Endothelial cell of umbilical vein (primary cell): ENCODE measurements at regions not wholly inside any gene's neighbourhood (a gene's known extent, or its start where the extent isn't known, plus 50 kb on each side); places are given as distances from the start of the nearest gene placed in this dataset.

Source experiments
- BruUV-seq: library from RNA; stranded (reverse); fragments of 400-500 nt; replicated peaks from 2 replicates; lab custom pipeline; 2021; lab: Mats Ljungman, UMichigan
- CTCF ChIA-PET: fragments of 300-600, 350-600 bp; sonication (Branson Sonifier 250); formaldehyde crosslinking; loops from one replicate; lab custom pipeline; 2021; ENCODE audit warnings: antibody characterized with exemption, inconsistent platforms; lab: Charles Lee
- POLR2A ChIA-PET: fragments of 300-600, 350-600 bp; sonication (Branson Sonifier 250); formaldehyde crosslinking; loops from one replicate; lab custom pipeline; 2021; ENCODE audit warnings: antibody characterized with exemption, inconsistent platforms; lab: Charles Lee
- DNase-seq: peaks from one replicate; pipeline ENCODE4 v3.0.0-alpha.2; 2011; ENCODE audit warnings: low read depth, low spot score
- FAIRE-seq: peaks from 2 replicates; lab custom pipeline; 2011; peaks lifted over from hg19 to GRCh38; lab: Jason Lieb, UNC
- H2AFZ ChIP-seq: 2 replicates; pipeline ENCODE4 v1.6.0; 2012; ENCODE audit warnings: low read depth, low read length, control low read depth, inconsistent platforms
- H3K27ac ChIP-seq: 2 replicates; pipeline ENCODE4 v1.5.1; 2011; ENCODE audit warnings: low read depth, mild to moderate bottlenecking, control low read depth, low read length, moderate library complexity; ENCODE audit not compliant: insufficient read depth
- H3K27me3 ChIP-seq, 2 experiments: 2 replicates each; pipeline versions ENCODE4 v1.6.0 to v1.6.1; 2011; ENCODE audit warnings: low read length in 2 of 2, mixed read lengths in 1 of 2; ENCODE audit not compliant: control insufficient read depth in 2 of 2, insufficient read depth in 2 of 2
- H3K36me3 ChIP-seq, 2 experiments: 2 replicates in 1 of 2; 3 replicates in 1 of 2; pipeline ENCODE4 v1.5.1; 2011; ENCODE audit warnings: low read length in 2 of 2, mild to moderate bottlenecking in 1 of 2, moderate library complexity in 1 of 2; ENCODE audit not compliant: control insufficient read depth in 2 of 2, insufficient read depth in 2 of 2; ENCODE audit errors: extremely low read depth in 1 of 2
- H3K4me1 ChIP-seq: 3 replicates; pipeline ENCODE4 v1.5.1; 2011; ENCODE audit warnings: mild to moderate bottlenecking, low read length; ENCODE audit not compliant: control insufficient read depth, insufficient read depth; ENCODE audit errors: extremely low read depth
- H3K4me2 ChIP-seq: 2 replicates; pipeline ENCODE4 v1.6.1; 2011; ENCODE audit warnings: low read length, control low read depth, mixed read lengths; ENCODE audit not compliant: insufficient read depth
- H3K4me3 ChIP-seq, 3 experiments: fragments of 200-600 bp in 1 of 3; sonication (generic), shearing (Covaris generic) in 1 of 3; replicated peaks in 1 of 3; 2 replicates each; pipeline ENCODE4 v1.5.1; 2011 to 2016; ENCODE audit warnings: control low read depth in 3 of 3, low read length in 3 of 3, mild to moderate bottlenecking in 2 of 3, inconsistent platforms in 1 of 3, low read depth in 1 of 3, moderate library complexity in 1 of 3; ENCODE audit not compliant: insufficient read depth in 1 of 3
- H3K79me2 ChIP-seq: 2 replicates; pipeline ENCODE4 v1.6.0; 2012; ENCODE audit warnings: low read length, inconsistent platforms; ENCODE audit not compliant: control insufficient read depth, insufficient read depth
- H3K9ac ChIP-seq: replicated peaks from 2 replicates; pipeline ENCODE3; 2011; ENCODE audit warnings: low read length, control low read depth; ENCODE audit not compliant: insufficient read depth; ENCODE audit errors: extremely low read depth
- H3K9me1 ChIP-seq: replicated peaks from 3 replicates; pipeline ENCODE4 v1.6.0; 2011; ENCODE audit warnings: mild to moderate bottlenecking, low read length; ENCODE audit not compliant: control insufficient read depth, insufficient read depth; ENCODE audit errors: extremely low read depth
- H3K9me3 ChIP-seq: replicated peaks from 2 replicates; pipeline ENCODE4 v1.5.1; 2012; ENCODE audit warnings: low read length, inconsistent platforms; ENCODE audit not compliant: control insufficient read depth, insufficient read depth
- H4K20me1 ChIP-seq: replicated peaks from 2 replicates; pipeline ENCODE3; 2011; ENCODE audit warnings: mild to moderate bottlenecking, low read length; ENCODE audit not compliant: control insufficient read depth, insufficient read depth; ENCODE audit errors: extremely low read depth
- CTCF ChIP-seq, 2 donors: IDR thresholded peaks; 1 replicate in 1 of 2; 2 replicates in 1 of 2; pipeline ENCODE4 v1.5.1; 2011; ENCODE audit warnings: low read length in 2 of 2, mild to moderate bottlenecking in 2 of 2, moderate library complexity in 2 of 2, control low read depth in 1 of 2, inconsistent platforms in 1 of 2, low read depth in 1 of 2; ENCODE audit not compliant: insufficient read depth in 1 of 2; ENCODE audit errors: extremely low read depth in 1 of 2
- EZH2 ChIP-seq: IDR thresholded peaks from 2 replicates; pipeline ENCODE4 v1.6.1; 2012; ENCODE audit warnings: borderline replicate concordance, low read depth, mild to moderate bottlenecking, moderate library complexity, low read length, inconsistent platforms; ENCODE audit not compliant: severe bottlenecking
- FOS ChIP-seq: IDR thresholded peaks from 2 replicates; pipeline ENCODE4 v1.6.1; 2011; ENCODE audit warnings: mild to moderate bottlenecking, low read length, moderate library complexity, borderline replicate concordance; ENCODE audit not compliant: insufficient read depth
- GATA2 ChIP-seq: IDR thresholded peaks from 2 replicates; pipeline ENCODE4 v1.7.0; 2011; ENCODE audit warnings: low read depth, mild to moderate bottlenecking, moderate library complexity, mixed read lengths, low read length; ENCODE audit not compliant: insufficient read length, insufficient read depth
- JUN ChIP-seq: IDR thresholded peaks from 2 replicates; pipeline ENCODE4 v1.6.1; 2011; ENCODE audit warnings: borderline replicate concordance, low read depth; ENCODE audit not compliant: insufficient read length, insufficient read depth
- MYC ChIP-seq: IDR thresholded peaks from one replicate; pipeline ENCODE4 v1.6.1; 2011; ENCODE audit warnings: mild to moderate bottlenecking, low read depth, low read length
- POLR2A ChIP-seq: IDR thresholded peaks from 2 replicates; pipeline ENCODE4 v1.6.1; 2012; ENCODE audit warnings: low read depth, mild to moderate bottlenecking, control low read depth, low read length
- POLR2AphosphoS5 ChIP-seq: IDR thresholded peaks from 2 replicates; pipeline ENCODE4 v1.6.1; 2012; ENCODE audit warnings: low read depth, mild to moderate bottlenecking, control low read depth, low read length, moderate library complexity; ENCODE audit not compliant: insufficient read depth
- dilution Hi-C: fragments of 300-500 bp; cut with MboI; formaldehyde crosslinking; loops from one replicate; pipeline ENCODE4 v1.15.0; 2019; ENCODE audit warnings: low sequenced_read_pairs; ENCODE audit not compliant: extremely low pct_ligation_motif_present
- intact Hi-C: fragments of 100-400 bp; cut with micrococcal nuclease; formaldehyde crosslinking; loops from one replicate; pipeline ENCODE4 v1.10.0; 2022
- TF ChIP-seq, protein P1 (sequence below): IDR thresholded peaks from 2 replicates; pipeline ENCODE4 v1.6.1; 2011; ENCODE audit not compliant: insufficient read depth, insufficient read length

DNA sequence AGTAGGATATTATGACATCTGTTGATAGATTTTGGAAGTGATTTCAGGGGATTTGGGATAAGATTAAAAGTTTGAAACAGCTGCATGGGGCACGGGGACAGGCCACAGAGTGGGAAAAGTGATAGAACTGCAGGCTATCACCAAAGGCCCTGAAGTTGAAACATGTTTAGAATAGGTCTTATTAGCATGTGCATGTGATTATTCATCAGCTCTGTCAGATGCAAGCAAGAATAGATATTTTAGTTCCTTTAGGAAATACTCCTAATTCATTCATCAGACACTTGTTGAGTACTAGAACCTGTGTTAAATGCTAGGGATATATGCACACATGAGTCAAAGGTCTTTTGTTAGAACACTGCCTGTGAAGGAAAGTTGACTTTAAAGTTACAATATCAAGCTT lies 261.2 kb upstream of the MAN1A1 start:
- intact Hi-C loops (no loop called here), dilution Hi-C loops (no loop called here)
- no peaks in the 10 kb centered on the region for H3K9me3 ChIP-seq
- FAIRE-seq (no peak), DNase-seq (no peak)
- no peak overlapping the region for H3K4me3 ChIP-seq
- H2AFZ ChIP-seq = no peak overlapping the region
- CTCF ChIA-PET = interaction anchor here (1.3 kb wide), 1 partner anchor 11 kb away, joined by 4 read pairs; no protein-coding TSS in a partner anchor
- H3K79me2 ChIP-seq = no peaks in the 10 kb centered on the region
- no TSS peak for BruUV-seq
- H4K20me1 ChIP-seq = no peaks in the 10 kb centered on the region
- POLR2A ChIA-PET = no interaction called here
- no peaks in the 10 kb centered on the region for H3K36me3 ChIP-seq
- no peaks in the 10 kb centered on the region for H3K4me1 ChIP-seq
- no peaks in the 10 kb centered on the region for H3K9me1 ChIP-seq
- no peak overlapping the region for H3K9ac ChIP-seq
- no peaks in the 10 kb centered on the region for H3K27me3 ChIP-seq
- H3K27ac ChIP-seq = no peak overlapping the region
- H3K4me2 ChIP-seq = no peak overlapping the region
- TF ChIP-seq EZH2 (no peak), JUN (no peak), POLR2A (no peak), POLR2AphosphoS5 (no peak), CTCF (IDR thresholded peaks at IDR 0.05; ENCODE audit: extremely low read depth in 1 of 2, insufficient read depth in 1 of 2, low read depth in 1 of 2, low read length in 2 of 2) (no peak)

GRCh38 chr6:119610265-119610664 lies 260.7 kb upstream of the MAN1A1 start:
- Histone ChIP-seq H3K36me3 (no peaks in the 10 kb centered on the region), H3K9me3 (no peaks in the 10 kb centered on the region), H2AFZ (no peak overlapping the region), H3K4me1 (no peaks in the 10 kb centered on the region), H4K20me1 (no peaks in the 10 kb centered on the region), H3K9ac (no peak overlapping the region), H3K27ac (no peak overlapping the region), H3K4me3 (no peak overlapping the region), H3K79me2 (no peaks in the 10 kb centered on the region), H3K9me1 (no peaks in the 10 kb centered on the region), H3K4me2 (no peak overlapping the region), H3K27me3 (no peaks in the 10 kb centered on the region)
- CTCF ChIA-PET = no interaction called here
- no peak for DNase-seq
- POLR2A ChIA-PET = no interaction called here
- intact Hi-C loops (no loop called here), dilution Hi-C loops (no loop called here)
- no TSS peak for BruUV-seq
- TF ChIP-seq, protein P1, sequence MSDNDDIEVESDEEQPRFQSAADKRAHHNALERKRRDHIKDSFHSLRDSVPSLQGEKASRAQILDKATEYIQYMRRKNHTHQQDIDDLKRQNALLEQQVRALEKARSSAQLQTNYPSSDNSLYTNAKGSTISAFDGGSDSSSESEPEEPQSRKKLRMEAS = no peak
- TF ChIP-seq GATA2 = no peak
- no peak for TF ChIP-seq POLR2A
- TF ChIP-seq POLR2AphosphoS5 = no peak
- no peak for TF ChIP-seq FOS
- TF ChIP-seq JUN = no peak
- no peak for TF ChIP-seq CTCF (IDR thresholded peaks at IDR 0.05; ENCODE audit: extremely low read depth in 1 of 2, insufficient read depth in 1 of 2, low read depth in 1 of 2, low read length in 2 of 2)
- no peak for TF ChIP-seq EZH2
- TF ChIP-seq MYC = no peak
- no peak for FAIRE-seq
